H9 (cell line): ENCODE measurements at regions not wholly inside any gene's neighbourhood (a gene's known extent, or its start where the extent isn't known, plus 50 kb on each side); places are given as distances from the start of the nearest gene placed in this dataset.

Experiments
- DNase-seq: peaks from one replicate; pipeline ENCODE4 v3.0.0-alpha.2; 2017
- H2AFZ ChIP-seq: one replicate; pipeline ENCODE4 v1.6.1; 2013; ENCODE audit warnings: mild to moderate bottlenecking, low read length, control low read depth, moderate library complexity
- H2AK5ac ChIP-seq: 2 replicates; pipeline ENCODE4 v1.6.1; 2013; ENCODE audit warnings: low read length, control low read depth, mixed read lengths; ENCODE audit not compliant: insufficient read length
- H2BK120ac ChIP-seq: one replicate; pipeline ENCODE4 v1.6.1; 2013; ENCODE audit warnings: low read depth, mild to moderate bottlenecking, low read length, control low read depth, inconsistent platforms; ENCODE audit not compliant: poor library complexity, severe bottlenecking
- H2BK12ac ChIP-seq: 2 replicates; pipeline ENCODE4 v1.6.1; 2013; ENCODE audit warnings: low read length, control low read depth, mixed read lengths, low read depth; ENCODE audit not compliant: insufficient read length
- H2BK15ac ChIP-seq: 2 replicates; pipeline ENCODE4 v1.6.1; 2013; ENCODE audit warnings: low read depth, low read length, control low read depth
- H2BK20ac ChIP-seq: one replicate; pipeline ENCODE4 v1.6.1; 2013; ENCODE audit warnings: low read depth, mild to moderate bottlenecking, low read length, control low read depth, inconsistent platforms; ENCODE audit not compliant: poor library complexity, severe bottlenecking
- H2BK5ac ChIP-seq: 2 replicates; pipeline ENCODE4 v1.6.1; 2013; ENCODE audit warnings: low read length, control low read depth, mixed read lengths; ENCODE audit not compliant: insufficient read length
- H3K14ac ChIP-seq: 2 replicates; pipeline ENCODE4 v1.6.1; 2013; ENCODE audit warnings: low read length, control low read depth; ENCODE audit not compliant: insufficient read depth
- H3K18ac ChIP-seq: 2 replicates; pipeline ENCODE4 v1.6.1; 2013; ENCODE audit warnings: low read depth, mild to moderate bottlenecking, mixed read lengths, low read length, control low read depth; ENCODE audit not compliant: insufficient read length
- H3K23ac ChIP-seq: 2 replicates; pipeline ENCODE4 v1.6.1; 2013; ENCODE audit warnings: low read length, control low read depth, mixed read lengths, low read depth; ENCODE audit not compliant: insufficient read length
- H3K23me2 ChIP-seq: 2 replicates; pipeline ENCODE4 v1.6.1; 2013; ENCODE audit warnings: low read depth, mild to moderate bottlenecking, mixed read lengths, low read length, control low read depth; ENCODE audit not compliant: insufficient read length, poor library complexity, severe bottlenecking
- H3K27ac ChIP-seq: 2 replicates; pipeline ENCODE4 v1.5.1; 2013; ENCODE audit warnings: low read length, control low read depth, mixed read lengths, low read depth; ENCODE audit not compliant: insufficient read length
- H3K27me3 ChIP-seq: 2 replicates; pipeline ENCODE4 v1.6.1; 2013; ENCODE audit warnings: low read length, control low read depth, inconsistent platforms; ENCODE audit not compliant: insufficient read depth
- H3K4ac ChIP-seq: 2 replicates; pipeline ENCODE4 v1.6.1; 2013; ENCODE audit warnings: low read depth, mild to moderate bottlenecking, control low read depth, inconsistent platforms, low read length, moderate library complexity
- H3K4me1 ChIP-seq: 2 replicates; pipeline ENCODE4 v1.6.1; 2013; ENCODE audit warnings: low read length, control low read depth, inconsistent platforms; ENCODE audit not compliant: insufficient read depth
- H3K4me2 ChIP-seq: 2 replicates; pipeline ENCODE4 v1.6.1; 2013; ENCODE audit warnings: low read length, control low read depth, mixed read lengths; ENCODE audit not compliant: insufficient read length, insufficient read depth
- H3K56ac ChIP-seq: 2 replicates; pipeline ENCODE4 v1.6.1; 2013; ENCODE audit warnings: low read depth, mild to moderate bottlenecking, mixed read lengths, low read length, control low read depth; ENCODE audit not compliant: insufficient read length
- H3K79me1 ChIP-seq: 2 replicates; pipeline ENCODE4 v1.6.1; 2013; ENCODE audit warnings: low read depth, mild to moderate bottlenecking, moderate library complexity, low read length, control low read depth, inconsistent platforms; ENCODE audit not compliant: insufficient read depth, poor library complexity, severe bottlenecking
- H3K79me2 ChIP-seq: 2 replicates; pipeline ENCODE4 v1.6.1; 2013; ENCODE audit warnings: low read length, control low read depth, inconsistent platforms; ENCODE audit not compliant: insufficient read depth
- H3K9ac ChIP-seq: 2 replicates; pipeline ENCODE4 v1.6.1; 2013; ENCODE audit warnings: low read length, control low read depth, mixed read lengths; ENCODE audit not compliant: insufficient read length; ENCODE audit errors: extremely low read depth
- H3K9me3 ChIP-seq: one replicate; pipeline ENCODE4 v1.6.1; 2013; ENCODE audit warnings: low read depth, low read length, inconsistent platforms; ENCODE audit not compliant: control insufficient read depth
- H3T11ph ChIP-seq: one replicate; pipeline ENCODE4 v1.6.1; 2013; ENCODE audit warnings: mild to moderate bottlenecking, low read length, control low read depth, inconsistent platforms
- H4K20me1 ChIP-seq: one replicate; pipeline ENCODE4 v1.6.1; 2013; ENCODE audit not compliant: control insufficient read depth, insufficient read length, insufficient read depth
- H4K5ac ChIP-seq: 2 replicates; pipeline ENCODE4 v1.6.1; 2013; ENCODE audit warnings: low read depth, mild to moderate bottlenecking, mixed read lengths, low read length, control low read depth; ENCODE audit not compliant: insufficient read length
- H4K8ac ChIP-seq: replicated peaks from 2 replicates; pipeline ENCODE4 v1.6.1; 2013; ENCODE audit warnings: low read length, control low read depth, mixed read lengths, low read depth; ENCODE audit not compliant: insufficient read length
- H4K91ac ChIP-seq: 2 replicates; pipeline ENCODE4 v1.6.1; 2013; ENCODE audit warnings: low read depth, mild to moderate bottlenecking, moderate library complexity, mixed read lengths, low read length, control low read depth; ENCODE audit not compliant: insufficient read length
- H3K27ac Mint-ChIP-seq, 3 experiments: 2 replicates in 2 of 3; 3 replicates in 1 of 3; pipeline ENCODE4 v1.8.0; 2020 to 2021; ENCODE audit warnings: mixed read lengths in 3 of 3, mild to moderate bottlenecking in 1 of 3, moderate library complexity in 1 of 3
- H3K27me3 Mint-ChIP-seq: 2 replicates; pipeline ENCODE4 v1.8.0; 2021; ENCODE audit warnings: low read depth, mild to moderate bottlenecking, moderate library complexity, mixed read lengths
- H3K36me3 Mint-ChIP-seq, 3 experiments: 2 replicates in 2 of 3; 3 replicates in 1 of 3; pipeline ENCODE4 v1.8.0; 2020 to 2021; ENCODE audit warnings: low read depth in 3 of 3, mixed read lengths in 3 of 3; ENCODE audit not compliant: insufficient read depth in 1 of 3
- H3K4me1 Mint-ChIP-seq, 2 experiments: 2 replicates each; pipeline ENCODE4 v1.8.0; 2020; ENCODE audit warnings: mixed read lengths in 2 of 2
- H3K4me3 Mint-ChIP-seq, 2 experiments: 2 replicates in 1 of 2; 3 replicates in 1 of 2; pipeline ENCODE4 v1.8.0; 2020 to 2021; ENCODE audit warnings: mild to moderate bottlenecking in 2 of 2, mixed read lengths in 2 of 2, moderate library complexity in 1 of 2
- H3K9me3 Mint-ChIP-seq, 2 experiments: 2 replicates in 1 of 2; 3 replicates in 1 of 2; pipeline ENCODE4 v1.8.0; 2020; ENCODE audit warnings: mild to moderate bottlenecking in 2 of 2, mixed read lengths in 2 of 2, moderate library complexity in 1 of 2
- WGBS: extraction: QIAGEN DNeasy Blood & Tissue Kit; methylation state at CpG from one replicate; pipeline ENCODE4 v1.1.7; 2013; ENCODE audit warnings: missing lambda C conversion rate, low lambda C conversion rate, mixed read lengths; ENCODE audit not compliant: insufficient read length; ENCODE audit errors: extremely low coverage; 5-methylcytosine and 5-hydroxymethylcytosine counted together
- TF ChIP-seq, protein P1 (sequence below): fragments of 200-600 bp; sonication (generic); conservative IDR thresholded peaks from 3 replicates; pipeline ENCODE4 v1.8.0; 2021; ENCODE audit warnings: antibody characterized with exemption, mild to moderate bottlenecking

DNA sequence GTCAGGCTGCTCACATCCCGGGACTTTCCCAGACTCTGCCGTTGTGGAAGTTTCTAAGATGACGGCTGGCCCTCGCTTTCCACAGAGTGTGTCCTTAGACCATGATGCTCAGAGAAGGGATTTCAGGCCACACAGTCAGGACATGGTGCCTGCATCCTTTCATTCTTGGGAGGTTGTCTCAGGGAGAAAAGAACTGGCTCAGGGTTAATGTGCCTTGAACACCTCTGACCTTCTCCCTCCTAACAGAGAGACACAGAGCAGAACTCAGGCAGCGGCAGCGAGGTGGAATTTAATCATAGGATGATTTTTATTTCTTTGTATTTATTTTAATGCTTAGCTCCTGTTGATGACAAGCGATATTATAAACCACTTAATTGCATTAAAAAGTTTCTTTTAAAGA, 96.9 kb upstream of the ATP2B2 start:
- WGBS, result no CpG with 5 or more reads among the region's 7 CpGs

More for the DNA sequence above, 96.9 kb upstream of the ATP2B2 start:
- H3K4me2 ChIP-seq, result no peak overlapping the region
- no peak overlapping the region for H3K27ac ChIP-seq
- H3K23ac ChIP-seq, result no peak overlapping the region
- H3K4ac ChIP-seq, result no peak overlapping the region
- H2AFZ ChIP-seq, result no peak overlapping the region
- peaks cover 8 to 16% of the 10 kb centered on the region in 2 experiments for H3K4me1 Mint-ChIP-seq
- H3K4me1 ChIP-seq, result no peaks in the 10 kb centered on the region
- no peaks in the 10 kb centered on the region for H3K79me1 ChIP-seq
- H3T11ph ChIP-seq, result no peak overlapping the region
- H3K27ac Mint-ChIP-seq, result no peak overlapping the region
- no peak overlapping the region for H2BK15ac ChIP-seq
- H4K91ac ChIP-seq, result no peak overlapping the region
- H2BK20ac ChIP-seq, result no peak overlapping the region
- H3K23me2 ChIP-seq, result no peaks in the 10 kb centered on the region
- no peak overlapping the region for H3K14ac ChIP-seq
- H3K56ac ChIP-seq, result no peak overlapping the region
- no peak overlapping the region for H3K4me3 Mint-ChIP-seq
- H3K36me3 Mint-ChIP-seq, result no peaks in the 10 kb centered on the region
- no peak for DNase-seq
- H2BK5ac ChIP-seq, result no peak overlapping the region
- H2BK12ac ChIP-seq, result no peak overlapping the region
- no peak overlapping the region for H4K8ac ChIP-seq
- no peak overlapping the region for H3K9ac ChIP-seq
- H4K20me1 ChIP-seq, result no peaks in the 10 kb centered on the region
- TF ChIP-seq, protein P1, sequence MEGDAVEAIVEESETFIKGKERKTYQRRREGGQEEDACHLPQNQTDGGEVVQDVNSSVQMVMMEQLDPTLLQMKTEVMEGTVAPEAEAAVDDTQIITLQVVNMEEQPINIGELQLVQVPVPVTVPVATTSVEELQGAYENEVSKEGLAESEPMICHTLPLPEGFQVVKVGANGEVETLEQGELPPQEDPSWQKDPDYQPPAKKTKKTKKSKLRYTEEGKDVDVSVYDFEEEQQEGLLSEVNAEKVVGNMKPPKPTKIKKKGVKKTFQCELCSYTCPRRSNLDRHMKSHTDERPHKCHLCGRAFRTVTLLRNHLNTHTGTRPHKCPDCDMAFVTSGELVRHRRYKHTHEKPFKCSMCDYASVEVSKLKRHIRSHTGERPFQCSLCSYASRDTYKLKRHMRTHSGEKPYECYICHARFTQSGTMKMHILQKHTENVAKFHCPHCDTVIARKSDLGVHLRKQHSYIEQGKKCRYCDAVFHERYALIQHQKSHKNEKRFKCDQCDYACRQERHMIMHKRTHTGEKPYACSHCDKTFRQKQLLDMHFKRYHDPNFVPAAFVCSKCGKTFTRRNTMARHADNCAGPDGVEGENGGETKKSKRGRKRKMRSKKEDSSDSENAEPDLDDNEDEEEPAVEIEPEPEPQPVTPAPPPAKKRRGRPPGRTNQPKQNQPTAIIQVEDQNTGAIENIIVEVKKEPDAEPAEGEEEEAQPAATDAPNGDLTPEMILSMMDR, result no peak
- no peak overlapping the region for H2AK5ac ChIP-seq
- H3K18ac ChIP-seq, result no peak overlapping the region
- H3K9me3 ChIP-seq, result no peaks in the 10 kb centered on the region
- no peaks in the 10 kb centered on the region for H3K79me2 ChIP-seq
- no peaks in the 10 kb centered on the region for H3K27me3 ChIP-seq
- no peak overlapping the region for H4K5ac ChIP-seq
- H3K27me3 Mint-ChIP-seq, result peaks cover 5% of the 10 kb centered on the region
- H3K9me3 Mint-ChIP-seq, result no peaks in the 10 kb centered on the region
- H2BK120ac ChIP-seq, result no peak overlapping the region
